WTC11 (cell line): ENCODE measurements at regions not wholly inside any gene's neighbourhood (a gene's known extent, or its start where the extent isn't known, plus 50 kb on each side); places are given as distances from the start of the nearest gene placed in this dataset.

Experiments
- ATAC-seq: fragments of 200-7000 bp; cut with Tn5 transposase; 2 replicates; pipeline ENCODE4 v1.10.0; 2021; ENCODE audit warnings: mild to moderate bottlenecking, moderate library complexity
- CTCF ChIA-PET: fragments of 300-600 bp; sonication (Branson Sonifier 250); formaldehyde crosslinking; loops from one replicate; lab custom pipeline; 2021; ENCODE audit warnings: antibody characterized with exemption; lab: Charles Lee
- POLR2A ChIA-PET: fragments of 350-600 bp; sonication (Branson Sonifier 250); formaldehyde crosslinking; loops from one replicate; lab custom pipeline; 2021; ENCODE audit warnings: antibody characterized with exemption; lab: Charles Lee
- DNase-seq: peaks from one replicate; pipeline ENCODE4 v3.0.0; 2021; ENCODE audit warnings: low spot score
- H3K27ac Mint-ChIP-seq: 2 replicates; pipeline ENCODE4 v1.8.0; 2021; ENCODE audit warnings: mixed read lengths
- H3K27me3 Mint-ChIP-seq: 2 replicates; pipeline ENCODE4 v1.8.0; 2021; ENCODE audit warnings: low read depth, mild to moderate bottlenecking, moderate library complexity, mixed read lengths
- H3K36me3 Mint-ChIP-seq: 2 replicates; pipeline ENCODE4 v1.8.0; 2021; ENCODE audit warnings: mixed read lengths
- H3K4me1 Mint-ChIP-seq: 2 replicates; pipeline ENCODE4 v1.8.0; 2022; ENCODE audit warnings: mixed read lengths
- H3K4me3 Mint-ChIP-seq: 2 replicates; pipeline ENCODE4 v1.8.0; 2021; ENCODE audit warnings: mild to moderate bottlenecking, moderate library complexity, mixed read lengths
- H3K9me3 Mint-ChIP-seq: 2 replicates; pipeline ENCODE4 v1.8.0; 2021; ENCODE audit warnings: mixed read lengths
- ATF2 ChIP-seq: sonication (generic); formaldehyde crosslinking; IDR thresholded peaks from 2 replicates; pipeline ENCODE4 v1.8.1; 2022; ENCODE audit warnings: low read depth, missing genetic modification reagents, borderline replicate concordance
- CREM ChIP-seq: sonication (generic); formaldehyde crosslinking; IDR thresholded peaks from 2 replicates; pipeline ENCODE4 v1.8.1; 2022; ENCODE audit warnings: mild to moderate bottlenecking, missing genetic modification reagents, moderate library complexity
- CTCF ChIP-seq: fragments of 200-600 bp; IDR thresholded peaks from 2 replicates; pipeline ENCODE4 v1.8.0; 2022; ENCODE audit warnings: antibody characterized with exemption
- E2F4 ChIP-seq: sonication (generic); formaldehyde crosslinking; IDR thresholded peaks from 2 replicates; pipeline ENCODE4 v1.8.1; 2022; ENCODE audit warnings: low read depth, mild to moderate bottlenecking, moderate library complexity, missing genetic modification reagents, borderline replicate concordance
- FOXP1 ChIP-seq: sonication (generic); formaldehyde crosslinking; IDR thresholded peaks from 2 replicates; pipeline ENCODE4 v1.8.0; 2022; ENCODE audit warnings: missing genetic modification reagents, mild to moderate bottlenecking, moderate library complexity, borderline replicate concordance
- HMGA2 ChIP-seq: fragments of 250-450 bp; sonication (Bioruptor Pico); IDR thresholded peaks from 2 replicates; pipeline ENCODE4 v1.4.0; 2021; ENCODE audit warnings: mild to moderate bottlenecking, moderate library complexity
- MLX ChIP-seq: sonication (generic); formaldehyde crosslinking; IDR thresholded peaks from 2 replicates; pipeline ENCODE4 v1.8.1; 2023; ENCODE audit warnings: mild to moderate bottlenecking, missing genetic modification reagents, moderate library complexity
- PRRX2 ChIP-seq: fragments of 250-450 bp; sonication (Bioruptor Pico); IDR thresholded peaks from 2 replicates; pipeline ENCODE4 v1.8.0; 2021; ENCODE audit warnings: mild to moderate bottlenecking
- ZNF317 ChIP-seq: sonication (generic); formaldehyde crosslinking; IDR thresholded peaks from 2 replicates; pipeline ENCODE4 v1.8.1; 2023; ENCODE audit warnings: low read depth, mild to moderate bottlenecking, moderate library complexity, missing genetic modification reagents, borderline replicate concordance
- ZNF425 ChIP-seq: fragments of 250-450 bp; sonication (Bioruptor Pico); conservative IDR thresholded peaks from 2 replicates; pipeline ENCODE4 v1.9.0; 2021; ENCODE audit warnings: mild to moderate bottlenecking
- ZNF512 ChIP-seq: sonication (generic); formaldehyde crosslinking; IDR thresholded peaks from 2 replicates; pipeline ENCODE4 v1.8.1; 2022; ENCODE audit warnings: missing genetic modification reagents, borderline replicate concordance
- ZNF532 ChIP-seq: fragments of 250-450 bp; sonication (Bioruptor Pico); IDR thresholded peaks from 2 replicates; pipeline ENCODE4 v1.9.0; 2021; ENCODE audit warnings: mild to moderate bottlenecking, borderline replicate concordance

- TF ChIP-seq ZNF425 (CRISPR knock-in tag): no peak
- no peak for TF ChIP-seq CTCF
- no peak for TF ChIP-seq ATF2 (CRISPR knock-in tag)
- no peak for TF ChIP-seq HMGA2 (CRISPR knock-in tag)
- TF ChIP-seq PRRX2 (CRISPR knock-in tag): no peak
Observed at GRCh38 chr3:27859821-27860220, 137.7 kb upstream of the EOMES start (continued).

- ATAC-seq (no peak), DNase-seq (no peak)
- Mint-ChIP-seq H3K4me3 (no peak overlapping the region), H3K4me1 (no peaks in the 10 kb centered on the region), H3K36me3 (no peaks in the 10 kb centered on the region), H3K9me3 (peaks cover 8% of the 10 kb centered on the region; the same call in 1 of the 2 replicates), H3K27ac (no peak overlapping the region), H3K27me3 (no peaks in the 10 kb centered on the region)
- POLR2A ChIA-PET: no interaction called here
- CTCF ChIA-PET: no interaction called here
- TF ChIP-seq ZNF532 (CRISPR knock-in tag): no peak
- no peak for TF ChIP-seq FOXP1 (CRISPR knock-in tag)
- no peak for TF ChIP-seq CREM (CRISPR knock-in tag)
- TF ChIP-seq MLX (CRISPR knock-in tag): no peak
- TF ChIP-seq ZNF512 (CRISPR knock-in tag): no peak
- no peak for TF ChIP-seq CTCF
- TF ChIP-seq ZNF317 (CRISPR knock-in tag): no peak
- TF ChIP-seq E2F4 (CRISPR knock-in tag): no peak
- TF ChIP-seq ATF2 (CRISPR knock-in tag): no peak
Observed at GRCh38 chr3:27861046-27862036, 139.2 kb upstream of the EOMES start.
